Ishikawa (cell line): ENCODE measurements at regions not wholly inside any gene's neighbourhood (a gene's known extent, or its start where the extent isn't known, plus 50 kb on each side); places are given as distances from the start of the nearest gene placed in this dataset.

ENCODE experiments used
- CREB1 ChIP-seq: IDR thresholded peaks from 2 replicates; pipeline ENCODE4 v1.6.1; 2012; ENCODE audit warnings: low read depth
- EP300 ChIP-seq: IDR thresholded peaks from 2 replicates; pipeline ENCODE4 v1.6.1; 2012; ENCODE audit warnings: borderline replicate concordance
- MAX ChIP-seq: IDR thresholded peaks from 2 replicates; pipeline ENCODE4 v1.6.1; 2012
- RAD21 ChIP-seq: IDR thresholded peaks from 2 replicates; pipeline ENCODE4 v1.6.1; 2012; ENCODE audit warnings: low read depth
- REST ChIP-seq: IDR thresholded peaks from 2 replicates; pipeline ENCODE4 v1.6.1; 2012; ENCODE audit warnings: low read depth, mild to moderate bottlenecking
- TCF12 ChIP-seq: IDR thresholded peaks from 2 replicates; pipeline ENCODE4 v1.6.1; 2012; ENCODE audit warnings: low read depth
- YY1 ChIP-seq: IDR thresholded peaks from 2 replicates; pipeline ENCODE4 v1.6.1; 2012; ENCODE audit warnings: low read depth
- ZBTB7A ChIP-seq: IDR thresholded peaks from 2 replicates; pipeline ENCODE4 v1.6.1; 2012; ENCODE audit warnings: low read depth

GRCh38 chr15:31444844-31445243 is 118.2 kb downstream of the KLF13 start:
- no peak for TF ChIP-seq RAD21
- no peak for TF ChIP-seq MAX
- TF ChIP-seq YY1, result no peak
- no peak for TF ChIP-seq ZBTB7A
- TF ChIP-seq REST, result no peak
- no peak for TF ChIP-seq CREB1
- no peak for TF ChIP-seq TCF12
- TF ChIP-seq EP300, result no peak
